GM12878 (cell line): ENCODE measurements at regions not wholly inside any gene's neighbourhood (a gene's known extent, or its start where the extent isn't known, plus 50 kb on each side); places are given as distances from the start of the nearest gene placed in this dataset.

Source experiments
- ATAC-seq: fragments of 200-7000 bp; cut with Tn5 transposase; 3 replicates; pipeline ENCODE4 v1.9.1; 2020; ENCODE audit warnings: mild to moderate bottlenecking, moderate library complexity
- BruUV-seq: library from RNA; stranded (reverse); fragments of 400-500 nt; replicated peaks from 2 replicates; lab custom pipeline; 2021; lab: Mats Ljungman, UMichigan
- CTCF ChIA-PET: fragments of 300-600 bp; sonication (Branson Sonifier 250); formaldehyde crosslinking; extraction: SDS; loops from one replicate; lab custom pipeline; 2021; ENCODE audit warnings: inconsistent platforms; lab: Yijun Ruan, JAX
- POLR2A ChIA-PET: fragments of 350-600 bp; formaldehyde crosslinking; extraction: SDS; loops from one replicate; lab custom pipeline; 2021; ENCODE audit warnings: inconsistent platforms; lab: Charles Lee
- RAD21 ChIA-PET: fragments of 300-600 bp; sonication (Branson Sonifier 250); formaldehyde crosslinking; loops from one replicate; lab custom pipeline; 2023; ENCODE audit warnings: antibody characterized with exemption; ENCODE audit not compliant: unreplicated experiment; lab: Charles Lee
- SMC1A ChIA-PET: fragments of 300-600 bp; sonication (Branson Sonifier 250); formaldehyde crosslinking; loops from one replicate; lab custom pipeline; 2023; ENCODE audit not compliant: unreplicated experiment, uncharacterized antibody; lab: Charles Lee
- DNase-seq: peaks from one replicate; pipeline ENCODE4 v3.0.0-alpha.2; 2011; ENCODE audit warnings: low read depth, low spot score
- FAIRE-seq: peaks from 3 replicates; lab custom pipeline; 2011; peaks lifted over from hg19 to GRCh38; lab: Jason Lieb, UNC
- H2AFZ ChIP-seq: 2 replicates; pipeline ENCODE4 v1.6.0; 2011; ENCODE audit warnings: low read depth, low read length, control low read depth; ENCODE audit not compliant: control insufficient read depth
- H3K27ac ChIP-seq: 2 replicates; pipeline ENCODE4 v1.5.1; 2011; ENCODE audit warnings: control low read depth; ENCODE audit not compliant: control insufficient read depth, insufficient read depth
- H3K27me3 ChIP-seq, 2 experiments: replicated peaks in 1 of 2; 2 replicates each; pipeline versions ENCODE4 v1.6.0 to v1.6.1; 2011; ENCODE audit warnings: low read length in 1 of 2; ENCODE audit not compliant: control insufficient read depth in 2 of 2, insufficient read depth in 2 of 2
- H3K36me3 ChIP-seq, 2 experiments: 2 replicates each; pipeline ENCODE4 v1.5.1; 2011; ENCODE audit warnings: low read length in 1 of 2; ENCODE audit not compliant: control insufficient read depth in 2 of 2, insufficient read depth in 2 of 2
- H3K4me1 ChIP-seq: 2 replicates; pipeline ENCODE4 v1.6.1; 2011; ENCODE audit warnings: mild to moderate bottlenecking, low read length, moderate library complexity, mixed read lengths; ENCODE audit not compliant: control insufficient read depth, insufficient read depth
- H3K4me2 ChIP-seq: 2 replicates; pipeline ENCODE4 v1.6.0; 2011; ENCODE audit warnings: control low read depth; ENCODE audit not compliant: control insufficient read depth, insufficient read depth
- H3K4me3 ChIP-seq: fragments of 200-600 bp; sonication (generic); 2 replicates; pipeline ENCODE4 v1.5.1; 2016
- H3K79me2 ChIP-seq: 2 replicates; pipeline ENCODE4 v1.6.0; 2011; ENCODE audit warnings: low read length; ENCODE audit not compliant: control insufficient read depth, insufficient read depth
- H3K9ac ChIP-seq: 2 replicates; pipeline ENCODE4 v1.8.0; 2011; ENCODE audit warnings: low read length, control low read depth, mixed read lengths; ENCODE audit not compliant: control insufficient read depth, insufficient read depth
- H3K9me3 ChIP-seq: replicated peaks from 3 replicates; pipeline ENCODE4 v1.5.1; 2011; ENCODE audit warnings: mild to moderate bottlenecking, low read length; ENCODE audit not compliant: control insufficient read depth, insufficient read depth
- H4K20me1 ChIP-seq: 2 replicates; pipeline ENCODE4 v1.6.0; 2011; ENCODE audit not compliant: control insufficient read depth, insufficient read depth
- BACH1 ChIP-seq: fragments of 450-650 bp; IDR thresholded peaks from 2 replicates; pipeline ENCODE4 v1.6.1; 2017; ENCODE audit warnings: mild to moderate bottlenecking, borderline replicate concordance
- BCL3 ChIP-seq: IDR thresholded peaks from 2 replicates; pipeline ENCODE4 v1.6.1; 2011; ENCODE audit warnings: borderline replicate concordance, low read depth, mild to moderate bottlenecking, moderate library complexity, low read length; ENCODE audit not compliant: insufficient read depth, poor library complexity, severe bottlenecking
- CREB1 ChIP-seq: IDR thresholded peaks from 2 replicates; pipeline ENCODE4 v1.6.1; 2012; ENCODE audit warnings: low read depth, mild to moderate bottlenecking, inconsistent platforms
- E2F4 ChIP-seq: IDR thresholded peaks from 2 replicates; pipeline ENCODE4 v1.6.1; 2012; ENCODE audit warnings: low read depth, low read length, improper control_type of control experiment
- ELK1 ChIP-seq: IDR thresholded peaks from 2 replicates; pipeline ENCODE4 v1.6.1; 2012; ENCODE audit warnings: low read depth, low read length, improper control_type of control experiment
- FOXK2 ChIP-seq: fragments of 450-650 bp; IDR thresholded peaks from 2 replicates; pipeline ENCODE4 v1.6.1; 2017; ENCODE audit warnings: mild to moderate bottlenecking, moderate library complexity
- HDAC6 ChIP-seq: fragments of 200-600 bp; sonication (generic); IDR thresholded peaks from one replicate; pipeline ENCODE4 v1.8.0; 2017; ENCODE audit warnings: antibody characterized with exemption; ENCODE audit not compliant: unreplicated experiment
- NFYA ChIP-seq: IDR thresholded peaks from 2 replicates; pipeline ENCODE4 v1.6.1; 2011; ENCODE audit warnings: low read depth, mild to moderate bottlenecking, low read length, improper control_type of control experiment, borderline replicate concordance
- NFYB ChIP-seq: IDR thresholded peaks from 2 replicates; pipeline ENCODE4 v1.6.1; 2011; ENCODE audit warnings: low read depth, mild to moderate bottlenecking, low read length, improper control_type of control experiment, moderate library complexity; ENCODE audit not compliant: insufficient read depth
- PAX5 ChIP-seq: IDR thresholded peaks from 2 replicates; pipeline ENCODE4 v1.6.1; 2011; ENCODE audit warnings: low read depth, low read length, borderline replicate concordance
- POLR2AphosphoS2 ChIP-seq: IDR thresholded peaks from 2 replicates; pipeline ENCODE4 v1.6.1; 2011; ENCODE audit warnings: low read depth, mild to moderate bottlenecking, low read length, improper control_type of control experiment, moderate library complexity
- RAD21 ChIP-seq: IDR thresholded peaks from 2 replicates; pipeline ENCODE4 v1.6.1; 2011; ENCODE audit warnings: mild to moderate bottlenecking, low read depth, low read length, moderate library complexity; ENCODE audit not compliant: insufficient read depth
- REST ChIP-seq: IDR thresholded peaks from 2 replicates; pipeline ENCODE4 v1.6.1; 2012; ENCODE audit warnings: mild to moderate bottlenecking, low read depth, low read length
- STAT3 ChIP-seq: IDR thresholded peaks from 2 replicates; pipeline ENCODE4 v1.6.1; 2011; ENCODE audit warnings: low read depth, low read length, improper control_type of control experiment
- TARDBP ChIP-seq: IDR thresholded peaks from 2 replicates; pipeline ENCODE4 v1.6.1; 2016; ENCODE audit warnings: borderline replicate concordance
- YBX1 ChIP-seq: fragments of 450-650 bp; IDR thresholded peaks from 2 replicates; pipeline ENCODE4 v1.6.1; 2016; ENCODE audit warnings: antibody characterized with exemption
- ZBED1 ChIP-seq: IDR thresholded peaks from 2 replicates; pipeline ENCODE4 v1.6.1; 2016; ENCODE audit warnings: borderline replicate concordance
- ZNF274 ChIP-seq: IDR thresholded peaks from one replicate; pipeline ENCODE4 v1.8.0; 2011; ENCODE audit not compliant: insufficient read length, insufficient read depth
- WGBS: methylation state at CpG from one replicate; pipeline ENCODE4 v1.1.6; 2016; ENCODE audit warnings: low lambda C conversion rate; ENCODE audit not compliant: insufficient replicate concordance, insufficient coverage; ENCODE audit errors: missing lambda C conversion rate; 5-methylcytosine and 5-hydroxymethylcytosine counted together
- in situ Hi-C: fragments of 300-500 bp; cut with MboI; formaldehyde crosslinking; loops from 9 replicates; pipeline ENCODE4 v1.14.3; 2018; ENCODE audit warnings: mixed read lengths
- intact Hi-C: fragments of 100-400 bp; cut with micrococcal nuclease; formaldehyde crosslinking; loops from one replicate; pipeline ENCODE4 v1.14.2; 2022; ENCODE audit not compliant: unreplicated experiment

- no peak for TF ChIP-seq ELK1
- no peak for TF ChIP-seq POLR2AphosphoS2
- no peak for TF ChIP-seq ZBED1
- TF ChIP-seq REST = no peak
- TF ChIP-seq ZNF274 = no peak
- no peak for TF ChIP-seq FOXK2
- no peak for TF ChIP-seq BACH1
- no peak for TF ChIP-seq YBX1
- no peak for TF ChIP-seq E2F4
- TF ChIP-seq NFYB = no peak
- TF ChIP-seq BCL3 = no peak
- TF ChIP-seq NFYA = no peak
- no peak for TF ChIP-seq RAD21
- TF ChIP-seq TARDBP = no peak
- no peak for TF ChIP-seq STAT3
- TF ChIP-seq HDAC6 = no peak
- no peak for TF ChIP-seq CREB1
- TF ChIP-seq PAX5 = no peak
- BruUV-seq = no TSS peak
- CTCF ChIA-PET = interaction anchor here (0.9 kb wide), 1 partner anchor 442 kb away, joined by 3 read pairs; no protein-coding TSS in a partner anchor
Measured at GRCh38 chr13:50359041-50359367, 343.8 kb downstream of the KCNRG start.

More at GRCh38 chr13:50359041-50359367, 343.8 kb downstream of the KCNRG start:
- Histone ChIP-seq H3K4me2 (no peak overlapping the region), H2AFZ (no peak overlapping the region), H3K9ac (no peak overlapping the region), H3K79me2 (no peaks in the 10 kb centered on the region), H3K4me3 (no peak overlapping the region), H3K27me3 (peaks cover 0 to 13% of the 10 kb centered on the region in 2 experiments; a peak in 3 of 4 replicates), H3K36me3 (no peaks in the 10 kb centered on the region), H3K27ac (no peak overlapping the region), H3K4me1 (peaks cover 8% of the 10 kb centered on the region; the same call in 1 of the 2 replicates), H4K20me1 (peaks cover 2% of the 10 kb centered on the region; the same call in 1 of the 2 replicates), H3K9me3 (no peaks in the 10 kb centered on the region; the same call in 1 of the 3 replicates)
- FAIRE-seq (peak; percentile 18), DNase-seq (no peak), ATAC-seq (no peak)
- 57% methylated on average over 3 of the region's 3 CpGs for WGBS
- POLR2A ChIA-PET = interaction anchor here (0.6 kb wide), 1 partner anchor 60 kb away, joined by 3 read pairs; no protein-coding TSS in a partner anchor
- SMC1A ChIA-PET = interaction anchor here (0.5 to 1.1 kb wide), 3 partner anchors 420 to 556 kb away, joined by 3 read pairs; no protein-coding TSS in a partner anchor
- RAD21 ChIA-PET = no interaction called here
- intact Hi-C loops = loop anchor here (5.0 kb wide), 1 partner anchor 443 kb away; no protein-coding TSS in a partner anchor
- in situ Hi-C loops = no loop called here
